GM12878 (cell line): ENCODE measurements at regions not wholly inside any gene's neighbourhood (a gene's known extent, or its start where the extent isn't known, plus 50 kb on each side); places are given as distances from the start of the nearest gene placed in this dataset.

Experiments
- ATAC-seq: fragments of 200-7000 bp; cut with Tn5 transposase; 3 replicates; pipeline ENCODE4 v1.9.1; 2020; ENCODE audit warnings: mild to moderate bottlenecking, moderate library complexity
- BruUV-seq: library from RNA; stranded (reverse); fragments of 400-500 nt; replicated peaks from 2 replicates; lab custom pipeline; 2021; lab: Mats Ljungman, UMichigan
- CTCF ChIA-PET: fragments of 300-600 bp; sonication (Branson Sonifier 250); formaldehyde crosslinking; extraction: SDS; loops from one replicate; lab custom pipeline; 2021; ENCODE audit warnings: inconsistent platforms; lab: Yijun Ruan, JAX
- POLR2A ChIA-PET: fragments of 350-600 bp; formaldehyde crosslinking; extraction: SDS; loops from one replicate; lab custom pipeline; 2021; ENCODE audit warnings: inconsistent platforms; lab: Charles Lee
- RAD21 ChIA-PET: fragments of 300-600 bp; sonication (Branson Sonifier 250); formaldehyde crosslinking; loops from one replicate; lab custom pipeline; 2023; ENCODE audit warnings: antibody characterized with exemption; ENCODE audit not compliant: unreplicated experiment; lab: Charles Lee
- SMC1A ChIA-PET: fragments of 300-600 bp; sonication (Branson Sonifier 250); formaldehyde crosslinking; loops from one replicate; lab custom pipeline; 2023; ENCODE audit not compliant: unreplicated experiment, uncharacterized antibody; lab: Charles Lee
- DNase-seq: peaks from one replicate; pipeline ENCODE4 v3.0.0-alpha.2; 2011; ENCODE audit warnings: low read depth, low spot score
- FAIRE-seq: peaks from 3 replicates; lab custom pipeline; 2011; peaks lifted over from hg19 to GRCh38; lab: Jason Lieb, UNC
- H2AFZ ChIP-seq: 2 replicates; pipeline ENCODE4 v1.6.0; 2011; ENCODE audit warnings: low read depth, low read length, control low read depth; ENCODE audit not compliant: control insufficient read depth
- H3K27ac ChIP-seq: 2 replicates; pipeline ENCODE4 v1.5.1; 2011; ENCODE audit warnings: control low read depth; ENCODE audit not compliant: control insufficient read depth, insufficient read depth
- H3K27me3 ChIP-seq, 2 experiments: replicated peaks in 1 of 2; 2 replicates each; pipeline versions ENCODE4 v1.6.0 to v1.6.1; 2011; ENCODE audit warnings: low read length in 1 of 2; ENCODE audit not compliant: control insufficient read depth in 2 of 2, insufficient read depth in 2 of 2
- H3K36me3 ChIP-seq, 2 experiments: 2 replicates each; pipeline ENCODE4 v1.5.1; 2011; ENCODE audit warnings: low read length in 1 of 2; ENCODE audit not compliant: control insufficient read depth in 2 of 2, insufficient read depth in 2 of 2
- H3K4me1 ChIP-seq: 2 replicates; pipeline ENCODE4 v1.6.1; 2011; ENCODE audit warnings: mild to moderate bottlenecking, low read length, moderate library complexity, mixed read lengths; ENCODE audit not compliant: control insufficient read depth, insufficient read depth
- H3K4me2 ChIP-seq: 2 replicates; pipeline ENCODE4 v1.6.0; 2011; ENCODE audit warnings: control low read depth; ENCODE audit not compliant: control insufficient read depth, insufficient read depth
- H3K4me3 ChIP-seq: fragments of 200-600 bp; sonication (generic); 2 replicates; pipeline ENCODE4 v1.5.1; 2016
- H3K79me2 ChIP-seq: 2 replicates; pipeline ENCODE4 v1.6.0; 2011; ENCODE audit warnings: low read length; ENCODE audit not compliant: control insufficient read depth, insufficient read depth
- H3K9ac ChIP-seq: 2 replicates; pipeline ENCODE4 v1.8.0; 2011; ENCODE audit warnings: low read length, control low read depth, mixed read lengths; ENCODE audit not compliant: control insufficient read depth, insufficient read depth
- H3K9me3 ChIP-seq: replicated peaks from 3 replicates; pipeline ENCODE4 v1.5.1; 2011; ENCODE audit warnings: mild to moderate bottlenecking, low read length; ENCODE audit not compliant: control insufficient read depth, insufficient read depth
- H4K20me1 ChIP-seq: 2 replicates; pipeline ENCODE4 v1.6.0; 2011; ENCODE audit not compliant: control insufficient read depth, insufficient read depth
- EP300 ChIP-seq, 2 experiments: fragments of 150-350 bp in 1 of 2; IDR thresholded peaks; 2 replicates each; pipeline ENCODE4 v1.6.1; 2011 to 2012; ENCODE audit warnings: low read depth in 2 of 2, low read length in 2 of 2, borderline replicate concordance in 1 of 2, improper control_type of control experiment in 1 of 2, inconsistent platforms in 1 of 2; ENCODE audit not compliant: control insufficient read depth in 1 of 2
- FOXM1 ChIP-seq: IDR thresholded peaks from 2 replicates; pipeline ENCODE4 v1.6.1; 2012; ENCODE audit warnings: low read depth, mild to moderate bottlenecking, inconsistent platforms, low read length, moderate library complexity
- GATAD2B ChIP-seq: fragments of 450-650 bp; conservative IDR thresholded peaks from 2 replicates; pipeline ENCODE4 v1.6.1; 2017; ENCODE audit warnings: low read depth, mild to moderate bottlenecking, moderate library complexity
- MYB ChIP-seq: fragments of 150-350 bp; IDR thresholded peaks from 2 replicates; pipeline ENCODE4 v1.6.1; 2014; ENCODE audit warnings: mild to moderate bottlenecking, low read depth, low read length, borderline replicate concordance
- MYC ChIP-seq: IDR thresholded peaks from 2 replicates; pipeline ENCODE4 v1.6.1; 2011; ENCODE audit warnings: mild to moderate bottlenecking, low read length, moderate library complexity, inconsistent platforms; ENCODE audit not compliant: insufficient read depth, insufficient replicate concordance, insufficient read length, severe bottlenecking
- NBN ChIP-seq: fragments of 450-650 bp; IDR thresholded peaks from 2 replicates; pipeline ENCODE4 v1.6.1; 2016
- NR2C1 ChIP-seq: fragments of 450-650 bp; IDR thresholded peaks from 2 replicates; pipeline ENCODE4 v1.6.1; 2017; ENCODE audit warnings: antibody characterized with exemption, mild to moderate bottlenecking, moderate library complexity
- PAX8 ChIP-seq: fragments of 450-650 bp; IDR thresholded peaks from 2 replicates; pipeline ENCODE4 v1.6.1; 2017; ENCODE audit warnings: mild to moderate bottlenecking, moderate library complexity
- SMAD1 ChIP-seq: fragments of 450-650 bp; IDR thresholded peaks from 2 replicates; pipeline ENCODE4 v1.6.1; 2018; ENCODE audit warnings: mild to moderate bottlenecking, low read depth; ENCODE audit not compliant: partially characterized antibody
- SP1 ChIP-seq: IDR thresholded peaks from one replicate; pipeline ENCODE4 v1.6.1; 2011; ENCODE audit warnings: low read depth, low read length
- STAT1 ChIP-seq: fragments of 450-650 bp; conservative IDR thresholded peaks from 2 replicates; pipeline ENCODE4 v1.6.1; 2014; ENCODE audit warnings: antibody characterized with exemption, mild to moderate bottlenecking
- TAF1 ChIP-seq: IDR thresholded peaks from 2 replicates; pipeline ENCODE4 v1.6.1; 2011; ENCODE audit warnings: mild to moderate bottlenecking, low read depth, low read length, borderline replicate concordance
- TCF3 ChIP-seq: IDR thresholded peaks from 2 replicates; pipeline ENCODE4 v1.6.1; 2012; ENCODE audit warnings: low read depth, mild to moderate bottlenecking, low read length, borderline replicate concordance; ENCODE audit not compliant: insufficient read depth
- TCF7 ChIP-seq: IDR thresholded peaks from 2 replicates; pipeline ENCODE4 v1.6.1; 2014; ENCODE audit warnings: antibody characterized with exemption, borderline replicate concordance
- YY1 ChIP-seq: IDR thresholded peaks from 2 replicates; pipeline ENCODE4 v1.6.1; 2011; ENCODE audit warnings: low read depth, mild to moderate bottlenecking, low read length
- ZNF274 ChIP-seq: IDR thresholded peaks from one replicate; pipeline ENCODE4 v1.8.0; 2011; ENCODE audit not compliant: insufficient read length, insufficient read depth
- WGBS: methylation state at CpG from one replicate; pipeline ENCODE4 v1.1.6; 2016; ENCODE audit warnings: low lambda C conversion rate; ENCODE audit not compliant: insufficient replicate concordance, insufficient coverage; ENCODE audit errors: missing lambda C conversion rate; 5-methylcytosine and 5-hydroxymethylcytosine counted together
- in situ Hi-C: fragments of 300-500 bp; cut with MboI; formaldehyde crosslinking; loops from 9 replicates; pipeline ENCODE4 v1.14.3; 2018; ENCODE audit warnings: mixed read lengths
- intact Hi-C: fragments of 100-400 bp; cut with micrococcal nuclease; formaldehyde crosslinking; loops from one replicate; pipeline ENCODE4 v1.14.2; 2022; ENCODE audit not compliant: unreplicated experiment
- TF ChIP-seq, protein P1 (sequence below): IDR thresholded peaks from 2 replicates; pipeline ENCODE4 v1.6.1; 2012; ENCODE audit warnings: low read depth, low read length, improper control_type of control experiment
- TF ChIP-seq, protein P2 (sequence below), 3 experiments: IDR thresholded peaks in 2 of 3; conservative IDR thresholded peaks in 1 of 3; 2 replicates each; pipeline ENCODE4 v1.5.1; 2011; ENCODE audit warnings: low read depth in 3 of 3, low read length in 3 of 3, mild to moderate bottlenecking in 3 of 3, control low read depth in 2 of 3, moderate library complexity in 2 of 3, inconsistent platforms in 1 of 3, mixed read lengths in 1 of 3; ENCODE audit not compliant: control insufficient read depth in 2 of 3, insufficient read depth in 1 of 3; ENCODE audit errors: extremely low read depth in 1 of 3

DNA sequence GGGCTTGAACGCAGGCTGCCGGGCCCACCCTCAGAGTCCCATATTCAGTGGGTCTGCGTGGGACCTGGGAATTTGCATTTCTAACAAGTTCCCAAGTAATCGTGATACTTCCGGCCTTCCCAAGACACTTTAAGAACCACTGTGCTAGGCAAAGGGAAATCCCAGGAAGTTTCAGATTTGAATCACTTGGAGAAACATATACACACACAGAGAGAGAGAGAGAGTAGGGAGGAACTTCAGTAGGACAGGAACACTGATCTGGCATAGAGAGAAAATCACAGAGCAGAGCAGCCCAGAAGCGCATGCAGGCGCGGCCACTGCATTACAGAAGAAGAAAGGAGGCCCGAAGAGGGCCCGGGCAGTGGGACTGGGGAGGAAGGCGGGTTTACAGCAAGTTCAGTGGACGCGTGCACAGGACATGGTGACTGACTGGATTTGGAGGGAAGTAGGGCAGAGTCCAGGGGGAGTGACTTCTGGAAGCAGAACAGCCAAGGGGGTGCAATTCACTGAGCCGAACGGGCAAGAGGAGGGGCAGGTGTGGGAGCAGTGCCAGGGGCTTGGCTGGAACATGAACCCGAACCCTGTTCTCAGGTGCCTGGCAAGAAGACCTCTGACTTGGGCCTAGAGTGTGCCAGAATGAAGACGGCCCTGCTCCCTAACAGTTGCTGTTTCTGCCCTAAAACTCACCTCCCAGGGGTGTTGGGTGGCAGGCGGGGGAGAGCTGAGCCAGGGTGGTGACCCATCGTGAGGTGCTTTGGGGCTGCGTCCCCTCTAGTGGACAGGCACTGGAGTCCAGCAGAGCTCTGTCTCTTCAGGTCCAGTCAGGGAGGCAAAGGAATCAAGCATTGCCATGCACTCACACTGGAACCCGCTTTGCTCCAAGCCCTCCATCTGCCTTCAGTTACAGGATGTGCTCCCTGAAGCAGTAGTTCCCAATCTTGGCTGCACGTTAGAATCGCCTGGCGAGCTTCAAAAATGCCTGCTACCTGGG, 101.3 kb upstream of the HES1 start (continued):
- TF ChIP-seq ZNF274 (no peak), EP300 (IDR thresholded peaks at IDR 0.05; ENCODE audit: borderline replicate concordance in 1 of 2, control insufficient read depth in 1 of 2, low read depth in 2 of 2, low read length in 2 of 2) (no peak), NBN (no peak), MYC (no peak), FOXM1 (no peak)

DNA sequence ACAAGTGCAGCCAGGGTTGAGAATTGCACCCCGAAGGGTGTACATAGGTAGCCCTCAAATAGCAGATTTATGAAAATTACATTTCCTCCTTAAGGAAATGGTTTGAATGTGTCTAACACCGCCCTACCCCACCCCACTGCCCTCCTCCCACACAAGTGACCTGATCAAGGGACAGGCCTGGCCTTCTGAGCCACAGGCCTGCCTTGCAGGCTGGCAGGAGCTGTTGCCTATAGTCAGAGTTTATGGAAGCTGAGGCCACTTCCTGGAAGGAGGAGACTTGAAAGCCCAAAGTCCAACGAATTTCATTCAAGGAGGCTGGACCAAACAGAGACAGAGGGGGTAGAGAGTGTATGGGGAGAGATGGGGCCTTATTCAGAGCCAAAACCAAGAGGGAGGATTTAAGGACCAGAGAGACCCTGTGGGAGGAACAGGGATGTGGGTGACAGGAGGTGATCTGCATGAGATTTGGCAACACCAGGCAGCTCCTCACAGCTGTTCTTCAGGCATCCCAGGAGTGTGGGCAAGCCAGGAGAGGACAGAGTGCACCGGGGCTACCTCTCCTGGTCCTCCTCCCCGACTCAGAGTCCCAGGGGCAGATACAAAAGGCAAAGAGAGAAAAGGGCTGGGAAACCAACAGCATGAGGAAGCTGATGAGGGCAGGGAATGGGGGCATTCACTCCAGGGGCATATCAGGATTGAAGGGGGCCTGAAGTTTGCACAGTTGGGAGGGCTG, 100.4 kb upstream of the HES1 start:
- in situ Hi-C loops: no loop called here
- 25% methylated on average over 5 of the region's 5 CpGs for WGBS

More for the DNA sequence above, 100.4 kb upstream of the HES1 start:
- Histone ChIP-seq H3K4me3 (no peak overlapping the region), H4K20me1 (no peaks in the 10 kb centered on the region), H3K27ac (no peak overlapping the region), H3K4me1 (no peaks in the 10 kb centered on the region), H3K9ac (no peak overlapping the region), H3K9me3 (no peaks in the 10 kb centered on the region), H3K4me2 (no peak overlapping the region), H3K79me2 (no peaks in the 10 kb centered on the region), H3K27me3 (no peaks in the 10 kb centered on the region; a peak in 1 of 4 replicates), H2AFZ (no peak overlapping the region), H3K36me3 (no peaks in the 10 kb centered on the region)
- no TSS peak for BruUV-seq
- ChIA-PET RAD21 (no interaction called here), POLR2A (no interaction called here), SMC1A (no interaction called here), CTCF (no interaction called here)
- intact Hi-C loops: no loop called here
- TF ChIP-seq, protein P1, sequence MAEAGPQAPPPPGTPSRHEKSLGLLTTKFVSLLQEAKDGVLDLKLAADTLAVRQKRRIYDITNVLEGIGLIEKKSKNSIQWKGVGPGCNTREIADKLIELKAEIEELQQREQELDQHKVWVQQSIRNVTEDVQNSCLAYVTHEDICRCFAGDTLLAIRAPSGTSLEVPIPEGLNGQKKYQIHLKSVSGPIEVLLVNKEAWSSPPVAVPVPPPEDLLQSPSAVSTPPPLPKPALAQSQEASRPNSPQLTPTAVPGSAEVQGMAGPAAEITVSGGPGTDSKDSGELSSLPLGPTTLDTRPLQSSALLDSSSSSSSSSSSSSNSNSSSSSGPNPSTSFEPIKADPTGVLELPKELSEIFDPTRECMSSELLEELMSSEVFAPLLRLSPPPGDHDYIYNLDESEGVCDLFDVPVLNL: no peak
- no peak for TF ChIP-seq TAF1
- no peak for TF ChIP-seq NR2C1
- TF ChIP-seq SMAD1: no peak
- TF ChIP-seq STAT1: no peak
- TF ChIP-seq YY1: no peak
- TF ChIP-seq TCF7: no peak
- no peak for TF ChIP-seq PAX8
- TF ChIP-seq GATAD2B: no peak
- no peak for TF ChIP-seq TCF3
- TF ChIP-seq, protein P2, sequence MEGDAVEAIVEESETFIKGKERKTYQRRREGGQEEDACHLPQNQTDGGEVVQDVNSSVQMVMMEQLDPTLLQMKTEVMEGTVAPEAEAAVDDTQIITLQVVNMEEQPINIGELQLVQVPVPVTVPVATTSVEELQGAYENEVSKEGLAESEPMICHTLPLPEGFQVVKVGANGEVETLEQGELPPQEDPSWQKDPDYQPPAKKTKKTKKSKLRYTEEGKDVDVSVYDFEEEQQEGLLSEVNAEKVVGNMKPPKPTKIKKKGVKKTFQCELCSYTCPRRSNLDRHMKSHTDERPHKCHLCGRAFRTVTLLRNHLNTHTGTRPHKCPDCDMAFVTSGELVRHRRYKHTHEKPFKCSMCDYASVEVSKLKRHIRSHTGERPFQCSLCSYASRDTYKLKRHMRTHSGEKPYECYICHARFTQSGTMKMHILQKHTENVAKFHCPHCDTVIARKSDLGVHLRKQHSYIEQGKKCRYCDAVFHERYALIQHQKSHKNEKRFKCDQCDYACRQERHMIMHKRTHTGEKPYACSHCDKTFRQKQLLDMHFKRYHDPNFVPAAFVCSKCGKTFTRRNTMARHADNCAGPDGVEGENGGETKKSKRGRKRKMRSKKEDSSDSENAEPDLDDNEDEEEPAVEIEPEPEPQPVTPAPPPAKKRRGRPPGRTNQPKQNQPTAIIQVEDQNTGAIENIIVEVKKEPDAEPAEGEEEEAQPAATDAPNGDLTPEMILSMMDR (IDR thresholded peaks at IDR 0.05 in 2 of 3, conservative IDR thresholded peaks at IDR 0.05 in 1 of 3; ENCODE audit: control insufficient read depth in 2 of 3, extremely low read depth in 1 of 3, insufficient read depth in 1 of 3, low read depth in 3 of 3, low read length in 3 of 3): no peak
- TF ChIP-seq SP1: no peak
- no peak for TF ChIP-seq MYB
- ATAC-seq (no peak), DNase-seq (no peak), FAIRE-seq (no peak)
